Memory B cell (primary cell): ENCODE measurements at regions not wholly inside any gene's neighbourhood (a gene's known extent, or its start where the extent isn't known, plus 50 kb on each side); places are given as distances from the start of the nearest gene placed in this dataset.

Source experiments
- ATAC-seq: fragments of 150-1000 bp; cut with Tn5 transposase; 2 replicates; pipeline ENCODE4 v1.10.0; 2021; ENCODE audit warnings: low read depth, mild to moderate bottlenecking, moderate library complexity
- DNase-seq, 2 donors: peaks; one replicate each; pipeline ENCODE4 v3.0.0; 2022; ENCODE audit warnings: low spot score in 2 of 2
- H3K27ac Mint-ChIP-seq: one replicate; pipeline ENCODE4 v1.8.0; 2022; ENCODE audit warnings: mild to moderate bottlenecking, moderate library complexity, mixed read lengths
- H3K27me3 Mint-ChIP-seq: one replicate; pipeline ENCODE4 v1.8.0; 2022; ENCODE audit warnings: mixed read lengths
- H3K36me3 Mint-ChIP-seq: one replicate; pipeline ENCODE4 v1.8.0; 2022; ENCODE audit warnings: mild to moderate bottlenecking, mixed read lengths
- H3K4me1 Mint-ChIP-seq: one replicate; pipeline ENCODE4 v1.8.0; 2022; ENCODE audit warnings: mixed read lengths
- H3K4me3 Mint-ChIP-seq: one replicate; pipeline ENCODE4 v1.8.0; 2022; ENCODE audit warnings: mild to moderate bottlenecking, moderate library complexity, mixed read lengths
- H3K9me3 Mint-ChIP-seq: one replicate; pipeline ENCODE4 v1.8.0; 2022; ENCODE audit warnings: mixed read lengths

- DNase-seq (no peak), ATAC-seq (no peak)
- no peak overlapping the region for H3K27ac Mint-ChIP-seq
- no peak overlapping the region for H3K4me3 Mint-ChIP-seq
- H3K36me3 Mint-ChIP-seq: no peaks in the 10 kb centered on the region
- no peaks in the 10 kb centered on the region for H3K4me1 Mint-ChIP-seq
- H3K9me3 Mint-ChIP-seq: no peaks in the 10 kb centered on the region
- no peaks in the 10 kb centered on the region for H3K27me3 Mint-ChIP-seq
Measured at GRCh38 chr14:47730296-47730695, 54.9 kb upstream of the MDGA2 start.
